Activated CD8-positive, alpha-beta T cell treated with anti-CD3 and anti-CD28 coated beads for 36 hours (primary cell): ENCODE measurements at regions not wholly inside any gene's neighbourhood (a gene's known extent, or its start where the extent isn't known, plus 50 kb on each side); places are given as distances from the start of the nearest gene placed in this dataset.
"Not testable (repeated sequence)": the region's sequence is repeated elsewhere in the genome, so short reads cannot be mapped to it uniquely, and the experiment has no call there.

ENCODE experiments used
- ATAC-seq: fragments of 200-7000 bp; cut with Tn5 transposase; one replicate; pipeline ENCODE4 v1.10.0; 2021; ENCODE audit warnings: mild to moderate bottlenecking, moderate library complexity
- CTCF ChIA-PET: fragments of 350-600 bp; sonication (Branson Sonifier 250); formaldehyde crosslinking; loops from one replicate; lab custom pipeline; 2021; ENCODE audit warnings: antibody characterized with exemption; lab: Charles Lee
- POLR2A ChIA-PET: fragments of 350-600 bp; sonication (Branson Sonifier 250); formaldehyde crosslinking; loops from one replicate; lab custom pipeline; 2021; ENCODE audit warnings: antibody characterized with exemption; lab: Charles Lee
- DNase-seq: peaks from one replicate; pipeline ENCODE4 v3.0.0-alpha.2; 2020
- H3K27ac Mint-ChIP-seq: one replicate; pipeline ENCODE4 v1.8.0; 2021; ENCODE audit warnings: mild to moderate bottlenecking, mixed read lengths
- H3K27me3 Mint-ChIP-seq: one replicate; pipeline ENCODE4 v1.8.0; 2021; ENCODE audit warnings: mixed read lengths
- H3K36me3 Mint-ChIP-seq: one replicate; pipeline ENCODE4 v1.8.0; 2021; ENCODE audit warnings: low read depth, mixed read lengths
- H3K4me1 Mint-ChIP-seq: one replicate; pipeline ENCODE4 v1.8.0; 2021; ENCODE audit warnings: low read depth, mixed read lengths
- H3K4me3 Mint-ChIP-seq: one replicate; pipeline ENCODE4 v1.8.0; 2021; ENCODE audit warnings: mild to moderate bottlenecking, moderate library complexity, mixed read lengths
- H3K9me3 Mint-ChIP-seq: one replicate; pipeline ENCODE4 v1.8.0; 2021; ENCODE audit warnings: mixed read lengths
- intact Hi-C: fragments of 100-400 bp; cut with micrococcal nuclease; formaldehyde crosslinking; loops from one replicate; pipeline ENCODE4 v1.10.0; 2022
- TF ChIP-seq, protein P1 (sequence below): fragments of 200-600 bp; IDR thresholded peaks from one replicate; pipeline ENCODE4 v1.8.0; 2022; ENCODE audit warnings: antibody characterized with exemption, mild to moderate bottlenecking

GRCh38 chr9:134531220-134531970 is 110.2 kb upstream of the COL5A1 start:
- ChIA-PET CTCF (no interaction called here), POLR2A (no interaction called here)
- DNase-seq (no peak), ATAC-seq (no peak)
- Mint-ChIP-seq H3K36me3 (peaks cover 2% of the 10 kb centered on the region), H3K4me3 (no peak overlapping the region), H3K27ac (no peak overlapping the region), H3K4me1 (no peaks in the 10 kb centered on the region), H3K27me3 (no peaks in the 10 kb centered on the region), H3K9me3 (peaks cover 6% of the 10 kb centered on the region)
- intact Hi-C loops = no loop called here
- TF ChIP-seq, protein P1, sequence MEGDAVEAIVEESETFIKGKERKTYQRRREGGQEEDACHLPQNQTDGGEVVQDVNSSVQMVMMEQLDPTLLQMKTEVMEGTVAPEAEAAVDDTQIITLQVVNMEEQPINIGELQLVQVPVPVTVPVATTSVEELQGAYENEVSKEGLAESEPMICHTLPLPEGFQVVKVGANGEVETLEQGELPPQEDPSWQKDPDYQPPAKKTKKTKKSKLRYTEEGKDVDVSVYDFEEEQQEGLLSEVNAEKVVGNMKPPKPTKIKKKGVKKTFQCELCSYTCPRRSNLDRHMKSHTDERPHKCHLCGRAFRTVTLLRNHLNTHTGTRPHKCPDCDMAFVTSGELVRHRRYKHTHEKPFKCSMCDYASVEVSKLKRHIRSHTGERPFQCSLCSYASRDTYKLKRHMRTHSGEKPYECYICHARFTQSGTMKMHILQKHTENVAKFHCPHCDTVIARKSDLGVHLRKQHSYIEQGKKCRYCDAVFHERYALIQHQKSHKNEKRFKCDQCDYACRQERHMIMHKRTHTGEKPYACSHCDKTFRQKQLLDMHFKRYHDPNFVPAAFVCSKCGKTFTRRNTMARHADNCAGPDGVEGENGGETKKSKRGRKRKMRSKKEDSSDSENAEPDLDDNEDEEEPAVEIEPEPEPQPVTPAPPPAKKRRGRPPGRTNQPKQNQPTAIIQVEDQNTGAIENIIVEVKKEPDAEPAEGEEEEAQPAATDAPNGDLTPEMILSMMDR = no peak

GRCh38 chr9:134532084-134532483 is 109.5 kb upstream of the COL5A1 start:
- H3K9me3 Mint-ChIP-seq = peaks cover 6% of the 10 kb centered on the region
- H3K27ac Mint-ChIP-seq = no peak overlapping the region
- peaks cover 2% of the 10 kb centered on the region for H3K36me3 Mint-ChIP-seq
- intact Hi-C loops = no loop called here
- DNase-seq (no peak), ATAC-seq (no peak)
- no peak overlapping the region for H3K4me3 Mint-ChIP-seq
- CTCF ChIA-PET = no interaction called here
- POLR2A ChIA-PET = no interaction called here
- H3K27me3 Mint-ChIP-seq = no peaks in the 10 kb centered on the region
- TF ChIP-seq, protein P1 = no peak
- no peaks in the 10 kb centered on the region for H3K4me1 Mint-ChIP-seq

DNA sequence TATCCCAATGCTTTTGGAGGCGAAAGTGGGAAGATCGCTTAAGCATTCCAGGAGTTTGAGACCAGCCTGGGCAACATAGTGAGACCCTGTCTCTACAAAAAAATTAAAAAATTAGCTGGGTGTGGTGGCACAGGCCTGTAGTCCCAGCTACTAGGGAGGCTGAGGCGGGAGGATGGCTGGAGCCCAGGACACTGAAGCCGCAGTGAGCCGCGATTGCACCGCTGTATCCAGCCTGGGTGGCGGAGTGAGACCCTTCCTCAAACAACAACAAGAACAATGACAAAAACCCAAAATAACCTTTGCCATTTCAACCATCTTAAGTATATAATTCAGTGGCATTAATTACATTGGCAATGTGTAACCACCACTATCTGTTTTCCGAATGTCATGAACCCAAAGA is 108.9 kb upstream of the COL5A1 start:
- CTCF ChIA-PET, DNase-seq, H3K27me3 Mint-ChIP-seq, H3K4me1 Mint-ChIP-seq, intact Hi-C loops, H3K36me3 Mint-ChIP-seq, H3K9me3 Mint-ChIP-seq, ATAC-seq, POLR2A ChIA-PET, H3K27ac Mint-ChIP-seq, H3K4me3 Mint-ChIP-seq: not testable (repeated sequence)

DNA sequence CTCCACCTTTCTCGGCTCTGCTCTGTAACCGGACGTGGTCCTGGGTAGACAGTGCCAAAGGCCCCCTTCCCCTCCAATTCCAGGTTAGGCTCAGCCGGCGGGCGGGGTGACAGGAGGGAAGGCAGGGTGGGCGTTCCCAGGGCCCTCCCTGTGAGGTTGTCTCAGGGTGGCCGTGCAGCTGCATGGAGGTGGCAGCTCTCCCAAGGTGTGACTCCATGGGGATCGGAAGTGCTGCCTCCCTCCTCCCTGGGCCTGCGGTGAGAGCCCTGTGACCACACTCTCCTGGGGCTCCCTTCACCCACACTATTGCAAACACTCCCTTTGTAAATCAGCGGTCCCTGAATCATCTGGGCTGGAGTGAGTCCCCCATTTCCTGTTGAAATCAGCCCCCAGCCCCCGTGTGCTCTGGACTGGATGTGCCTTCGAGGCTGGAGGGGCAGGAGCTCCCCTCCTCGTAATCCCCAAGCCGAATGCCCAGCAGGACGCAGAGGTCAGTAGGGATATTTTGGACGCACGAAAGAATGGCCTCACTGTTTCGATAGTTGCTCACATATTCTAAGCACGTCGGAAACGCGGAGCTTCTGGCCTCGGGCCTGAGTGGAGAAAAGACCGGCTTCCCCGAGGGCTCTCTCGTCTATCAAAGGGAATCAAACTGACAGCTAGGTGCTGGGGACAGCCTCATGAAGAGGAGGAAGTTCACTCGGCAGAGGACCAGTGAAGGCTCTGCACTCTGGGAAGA is 107.6 kb upstream of the COL5A1 start:
- TF ChIP-seq, protein P1 = no peak
- ATAC-seq (no peak), DNase-seq (no peak)
- H3K27ac Mint-ChIP-seq = no peak overlapping the region
- peaks cover 6% of the 10 kb centered on the region for H3K9me3 Mint-ChIP-seq
- H3K27me3 Mint-ChIP-seq = no peaks in the 10 kb centered on the region
- ChIA-PET POLR2A (no interaction called here), CTCF (interaction anchor here (0.6 kb wide), 1 partner anchor 33 kb away, joined by 3 read pairs; no protein-coding TSS in a partner anchor)
- no peak overlapping the region for H3K4me3 Mint-ChIP-seq
- H3K4me1 Mint-ChIP-seq = no peaks in the 10 kb centered on the region
- peaks cover 2% of the 10 kb centered on the region for H3K36me3 Mint-ChIP-seq
- intact Hi-C loops = no loop called here

DNA sequence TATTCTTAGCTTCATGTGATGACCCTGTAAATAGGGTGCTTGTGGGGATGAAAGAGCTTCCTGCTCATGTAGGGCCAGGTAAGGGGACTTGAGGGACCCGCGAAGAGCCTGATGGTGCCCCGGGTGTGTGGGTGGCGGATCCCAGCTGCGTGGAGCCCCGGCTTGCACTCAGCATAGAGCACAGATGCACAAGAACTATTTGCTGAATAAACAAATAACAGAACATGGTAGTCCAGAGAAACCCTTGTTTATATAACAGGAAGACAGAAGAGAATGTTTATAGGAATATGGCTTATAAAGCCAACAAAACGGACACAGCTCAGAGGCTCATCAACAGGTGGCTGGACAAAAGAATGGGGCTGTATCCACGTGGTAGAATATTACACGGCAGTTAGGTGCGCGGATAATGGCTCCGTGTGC is 106.9 kb upstream of the COL5A1 start:
- peaks cover 6% of the 10 kb centered on the region for H3K9me3 Mint-ChIP-seq
- TF ChIP-seq, protein P1 = no peak
- intact Hi-C loops = no loop called here
- ChIA-PET POLR2A (no interaction called here), CTCF (interaction anchor here (0.6 kb wide), 1 partner anchor 34 kb away, joined by 3 read pairs; no protein-coding TSS in a partner anchor)
- H3K4me3 Mint-ChIP-seq = no peak overlapping the region
- no peaks in the 10 kb centered on the region for H3K27me3 Mint-ChIP-seq
- ATAC-seq (no peak), DNase-seq (no peak)
- H3K36me3 Mint-ChIP-seq = peaks cover 2% of the 10 kb centered on the region
- H3K4me1 Mint-ChIP-seq = no peaks in the 10 kb centered on the region
- H3K27ac Mint-ChIP-seq = no peak overlapping the region
